ENCODE measurements at regions not wholly inside any gene's neighbourhood (a gene's known extent, or its start where the extent isn't known, plus 50 kb on each side); places are given as distances from the start of the nearest gene placed in this dataset.

- Histone ChIP-seq H3K27ac (no peak overlapping the region), H3K27me3 (no peaks in the 10 kb centered on the region), H3K9me3 (no peaks in the 10 kb centered on the region), H3K36me3 (no peaks in the 10 kb centered on the region), H3K4me1 (no peaks in the 10 kb centered on the region), H3K4me3 (no peak overlapping the region)
- TF ChIP-seq CTCF (IDR thresholded peaks at IDR 0.05): no peak
- DNase-seq (ENCODE audit: low spot score): no peak
Measured at GRCh38 chr12:91868054-91868453, 277.6 kb downstream of the BTG1 start.

DNA sequence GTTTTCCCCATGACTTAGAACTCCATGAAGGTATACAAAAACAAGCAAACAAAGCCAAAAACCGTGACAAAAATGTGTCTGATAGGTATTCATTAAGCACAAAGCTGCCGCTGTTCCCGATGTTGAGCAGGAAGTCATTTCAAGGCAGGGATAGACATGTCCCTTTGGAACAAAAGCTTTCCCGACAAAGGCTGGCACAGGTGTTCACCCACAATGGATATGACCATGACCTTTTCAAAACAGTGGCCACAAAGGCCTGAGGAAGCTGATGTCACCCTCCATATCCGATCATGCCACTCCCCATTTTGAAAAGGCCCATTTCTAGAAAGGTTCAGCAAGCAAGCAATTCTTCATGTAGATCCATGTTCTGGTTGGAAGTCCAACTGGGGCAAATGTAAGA is 279.1 kb downstream of the BTG1 start:
- no peak overlapping the region for H3K27ac ChIP-seq
- no peaks in the 10 kb centered on the region for H3K27me3 ChIP-seq

DNA sequence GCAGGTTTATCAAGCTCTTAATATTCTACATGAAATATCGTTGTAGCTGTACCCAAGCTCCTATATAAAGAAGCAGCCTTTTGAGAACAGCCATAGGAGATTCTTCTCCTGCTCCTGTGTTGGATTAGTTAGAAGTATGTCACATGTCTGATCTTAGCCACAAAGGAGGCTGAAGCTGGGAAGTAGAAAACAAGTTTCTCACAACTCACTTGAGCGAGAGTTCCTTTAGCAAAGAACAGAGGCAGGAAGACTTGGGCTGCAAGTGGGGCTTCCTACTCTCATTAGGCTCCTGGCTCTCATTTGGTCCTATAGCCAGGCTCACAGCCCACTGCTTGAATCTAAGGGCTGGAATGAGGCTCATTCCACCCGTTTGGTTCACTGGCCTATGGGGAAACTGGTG is 281.9 kb downstream of the BTG1 start:
- H3K36me3 ChIP-seq: no peaks in the 10 kb centered on the region
- no peak for TF ChIP-seq CTCF (IDR thresholded peaks at IDR 0.05)
- H3K27ac ChIP-seq: no peak overlapping the region
- no peak for DNase-seq (ENCODE audit: low spot score)
- no peaks in the 10 kb centered on the region for H3K9me3 ChIP-seq
- no peaks in the 10 kb centered on the region for H3K4me1 ChIP-seq
- H3K4me3 ChIP-seq: no peak overlapping the region
- no peaks in the 10 kb centered on the region for H3K27me3 ChIP-seq

More for the DNA sequence above, 279.1 kb downstream of the BTG1 start:
- no peak for TF ChIP-seq CTCF (IDR thresholded peaks at IDR 0.05)
- no peak for DNase-seq (ENCODE audit: low spot score)
- Histone ChIP-seq H3K36me3 (no peaks in the 10 kb centered on the region), H3K4me3 (no peak overlapping the region), H3K4me1 (no peaks in the 10 kb centered on the region), H3K9me3 (no peaks in the 10 kb centered on the region)

- H3K9me3 ChIP-seq: no peaks in the 10 kb centered on the region
- TF ChIP-seq CTCF (IDR thresholded peaks at IDR 0.05): no peak
- H3K4me1 ChIP-seq: no peaks in the 10 kb centered on the region
- no peak overlapping the region for H3K4me3 ChIP-seq
- DNase-seq (ENCODE audit: low spot score): no peak
- no peaks in the 10 kb centered on the region for H3K36me3 ChIP-seq
- H3K27me3 ChIP-seq: no peaks in the 10 kb centered on the region
- no peak overlapping the region for H3K27ac ChIP-seq
Measured at GRCh38 chr12:91861554-91861953, 284.1 kb downstream of the BTG1 start.

GRCh38 chr12:91859347-91859746 is 286.3 kb downstream of the BTG1 start:
- TF ChIP-seq CTCF (IDR thresholded peaks at IDR 0.05): no peak
- no peak overlapping the region for H3K4me3 ChIP-seq

DNA sequence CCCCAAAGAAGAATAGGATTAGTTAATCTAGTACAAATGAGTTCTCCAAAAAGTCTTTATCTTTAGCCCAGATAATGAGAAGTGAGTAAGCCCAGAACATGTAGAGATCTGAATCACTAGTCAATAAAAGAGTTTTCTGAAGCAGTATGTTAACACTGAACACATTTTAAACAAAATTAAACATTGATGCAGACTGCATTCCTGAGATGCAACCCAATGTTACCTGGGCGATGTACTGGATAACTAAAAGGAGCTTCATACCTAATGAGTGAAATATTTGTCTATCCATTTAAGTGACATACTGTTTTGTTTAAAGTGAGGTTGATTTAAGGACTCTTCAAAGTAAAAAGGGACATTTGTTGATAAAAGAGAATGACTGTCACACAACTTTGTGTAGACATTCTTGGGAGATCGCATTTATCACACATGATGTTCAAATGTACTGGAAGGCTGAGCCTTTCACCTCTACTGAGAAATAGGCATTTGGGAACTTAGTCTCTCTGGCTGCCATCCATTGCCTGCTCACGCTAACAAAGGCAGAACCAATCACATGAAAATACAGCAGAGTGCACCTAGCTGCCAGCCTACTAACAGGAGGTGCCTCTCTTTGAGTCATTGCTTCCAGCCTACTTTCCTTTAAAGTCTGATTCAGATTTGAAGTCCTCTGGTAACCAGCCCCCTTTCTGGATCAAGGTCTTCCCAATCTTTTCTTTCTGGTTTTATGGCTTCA is 287.7 kb downstream of the BTG1 start:
- TF ChIP-seq CTCF (IDR thresholded peaks at IDR 0.05): no peak
- no peak overlapping the region for H3K27ac ChIP-seq
- H3K4me3 ChIP-seq: no peak overlapping the region
- H3K27me3 ChIP-seq: no peaks in the 10 kb centered on the region
- no peaks in the 10 kb centered on the region for H3K4me1 ChIP-seq
- H3K9me3 ChIP-seq: no peaks in the 10 kb centered on the region
- DNase-seq (ENCODE audit: low spot score): no peak
- H3K36me3 ChIP-seq: no peaks in the 10 kb centered on the region

More at GRCh38 chr12:91859347-91859746, 286.3 kb downstream of the BTG1 start:
- Histone ChIP-seq H3K27me3 (no peaks in the 10 kb centered on the region), H3K4me1 (no peaks in the 10 kb centered on the region), H3K9me3 (no peaks in the 10 kb centered on the region), H3K36me3 (no peaks in the 10 kb centered on the region), H3K27ac (no peak overlapping the region)
- no peak for DNase-seq (ENCODE audit: low spot score)

Data from right atrium auricular region (tissue), 2 donors.